ENCODE measurements at regions not wholly inside any gene's neighbourhood (a gene's known extent, or its start where the extent isn't known, plus 50 kb on each side); places are given as distances from the start of the nearest gene placed in this dataset.

GRCh38 chr2:195390686-195391321 lies 266.2 kb upstream of the SLC39A10 start:
- no peaks in the 10 kb centered on the region for H3K27me3 Mint-ChIP-seq
- H3K36me3 ChIP-seq (ENCODE audit: insufficient read depth, low read length) = no peaks in the 10 kb centered on the region
- no peaks in the 10 kb centered on the region for H3K4me1 Mint-ChIP-seq
- no peaks in the 10 kb centered on the region for H3K9me3 Mint-ChIP-seq
- H3K4me1 ChIP-seq (ENCODE audit: insufficient read depth, low read length) = no peaks in the 10 kb centered on the region
- H3K9me3 ChIP-seq (ENCODE audit: low read length) = no peaks in the 10 kb centered on the region
- H3K36me3 Mint-ChIP-seq = no peaks in the 10 kb centered on the region
- H3K27ac Mint-ChIP-seq = no peak overlapping the region
- H3K4me3 Mint-ChIP-seq = no peak overlapping the region
- CTCF ChIA-PET = no interaction called here
- no peak overlapping the region for H3K4me3 ChIP-seq (ENCODE audit: low read length)
- no peaks in the 10 kb centered on the region for H3K27me3 ChIP-seq (ENCODE audit: insufficient read depth, low read length, poor library complexity, severe bottlenecking)
- H3K27ac ChIP-seq (ENCODE audit: low read depth, low read length) = no peak overlapping the region
- no peak for DNase-seq
- POLR2A ChIA-PET = no interaction called here

DNA sequence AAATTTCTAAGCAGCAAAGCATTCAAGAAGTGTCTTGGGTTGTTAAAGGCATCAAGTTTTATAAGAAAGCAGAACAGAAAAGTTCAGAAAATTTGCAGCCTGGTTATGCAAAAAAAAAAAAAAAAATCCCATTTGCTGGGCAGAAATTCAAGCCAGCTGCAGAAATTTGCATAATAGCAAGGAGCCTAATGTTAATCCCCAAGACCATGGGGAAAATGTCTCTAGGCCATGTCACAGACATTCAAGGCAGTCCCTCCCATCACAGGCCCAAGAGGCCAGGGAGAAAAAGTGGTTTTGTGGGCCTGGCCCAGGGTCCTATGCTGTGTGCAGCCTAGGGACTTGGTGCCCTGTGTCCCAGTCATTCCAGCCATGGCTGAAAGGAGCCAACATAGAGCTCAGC lies 269.0 kb upstream of the SLC39A10 start:
- CTCF ChIA-PET = no interaction called here
- Mint-ChIP-seq H3K4me1 (peaks cover 0 to 3% (median 0%) of the 10 kb centered on the region in 3 donors), H3K9me3 (no peaks in the 10 kb centered on the region), H3K27me3 (no peaks in the 10 kb centered on the region), H3K27ac (no peak overlapping the region), H3K4me3 (no peak overlapping the region), H3K36me3 (peaks cover 0 to 1% (median 0%) of the 10 kb centered on the region in 3 donors)
- no peaks in the 10 kb centered on the region for H3K9me3 ChIP-seq (ENCODE audit: low read length)
- H3K4me3 ChIP-seq (ENCODE audit: low read length) = no peak overlapping the region
- no peaks in the 10 kb centered on the region for H3K36me3 ChIP-seq (ENCODE audit: insufficient read depth, low read length)
- no peaks in the 10 kb centered on the region for H3K27me3 ChIP-seq (ENCODE audit: insufficient read depth, low read length, poor library complexity, severe bottlenecking)
- H3K27ac ChIP-seq (ENCODE audit: low read depth, low read length) = no peak overlapping the region
- no peaks in the 10 kb centered on the region for H3K4me1 ChIP-seq (ENCODE audit: insufficient read depth, low read length)
- POLR2A ChIA-PET = no interaction called here
- DNase-seq = no peak

DNA sequence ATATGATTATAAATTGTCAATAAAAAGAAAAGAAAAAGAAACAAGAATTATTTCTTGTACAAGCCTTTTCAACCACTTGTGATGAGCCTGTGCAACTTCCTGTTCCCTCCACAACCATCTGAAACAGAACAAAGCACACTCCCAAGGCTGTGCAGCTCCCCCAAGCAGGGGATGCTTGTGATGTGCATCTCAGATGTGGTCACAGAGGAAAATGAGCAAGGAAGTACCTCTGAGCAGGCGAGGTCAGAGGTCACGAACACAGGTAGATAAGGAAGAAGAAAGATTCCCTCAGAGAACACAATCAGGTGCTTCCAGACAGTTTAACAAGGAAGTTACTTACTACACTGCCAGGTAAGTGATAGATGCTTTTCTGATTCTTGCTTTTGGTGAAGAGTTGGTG lies 274.8 kb upstream of the SLC39A10 start:
- CTCF ChIA-PET = no interaction called here
- H3K9me3 ChIP-seq (ENCODE audit: low read length) = no peaks in the 10 kb centered on the region
- POLR2A ChIA-PET = no interaction called here
- peaks cover 15% of the 10 kb centered on the region for H3K4me1 ChIP-seq (ENCODE audit: insufficient read depth, low read length)
- Mint-ChIP-seq H3K4me3 (peak overlapping the region in 2 of 7 donors; percentile 25 to 34), H3K4me1 (peaks cover 12 to 15% (median 14%) of the 10 kb centered on the region in 3 donors), H3K36me3 (peaks cover 0 to 8% (median 1%) of the 10 kb centered on the region in 3 donors), H3K27me3 (no peaks in the 10 kb centered on the region), H3K27ac (peak overlapping the region in 2 of 8 donors; percentile 37 to 68), H3K9me3 (no peaks in the 10 kb centered on the region)
- no peak overlapping the region for H3K27ac ChIP-seq (ENCODE audit: low read depth, low read length)
- peak in 2 of 5 donors; percentile 5 to 43 for DNase-seq
- H3K27me3 ChIP-seq (ENCODE audit: insufficient read depth, low read length, poor library complexity, severe bottlenecking) = no peaks in the 10 kb centered on the region
- no peaks in the 10 kb centered on the region for H3K36me3 ChIP-seq (ENCODE audit: insufficient read depth, low read length)
- no peak overlapping the region for H3K4me3 ChIP-seq (ENCODE audit: low read length)

- Mint-ChIP-seq H3K36me3 (peaks cover 0 to 10% (median 0%) of the 10 kb centered on the region in 3 donors), H3K9me3 (peaks cover 0 to 2% (median 0%) of the 10 kb centered on the region in 5 donors), H3K27ac (no peak overlapping the region), H3K27me3 (no peaks in the 10 kb centered on the region), H3K4me3 (no peak overlapping the region), H3K4me1 (peaks cover 5% of the 10 kb centered on the region in 3 donors)
- no peaks in the 10 kb centered on the region for H3K9me3 ChIP-seq (ENCODE audit: low read length)
- H3K4me3 ChIP-seq (ENCODE audit: low read length) = no peak overlapping the region
- DNase-seq = no peak
- H3K27ac ChIP-seq (ENCODE audit: low read depth, low read length) = no peak overlapping the region
- ChIA-PET CTCF (no interaction called here), POLR2A (no interaction called here)
- H3K4me1 ChIP-seq (ENCODE audit: insufficient read depth, low read length) = no peaks in the 10 kb centered on the region
- H3K36me3 ChIP-seq (ENCODE audit: insufficient read depth, low read length) = no peaks in the 10 kb centered on the region
- no peaks in the 10 kb centered on the region for H3K27me3 ChIP-seq (ENCODE audit: insufficient read depth, low read length, poor library complexity, severe bottlenecking)
Observed at GRCh38 chr2:195370167-195370943, 286.7 kb upstream of the SLC39A10 start.

GRCh38 chr2:195369218-195369587 lies 287.8 kb upstream of the SLC39A10 start:
- Mint-ChIP-seq H3K27me3 (no peaks in the 10 kb centered on the region), H3K4me3 (peak overlapping the region in 2 of 7 donors; percentile 11 to 72), H3K27ac (no peak overlapping the region), H3K9me3 (peaks cover 0 to 4% (median 0%) of the 10 kb centered on the region in 5 donors), H3K36me3 (peaks cover 0 to 20% (median 0%) of the 10 kb centered on the region in 3 donors), H3K4me1 (peaks cover 5% of the 10 kb centered on the region in 3 donors)
- ChIA-PET POLR2A (no interaction called here), CTCF (no interaction called here)
- Histone ChIP-seq H3K4me3 (ENCODE audit: low read length) (no peak overlapping the region), H3K36me3 (ENCODE audit: insufficient read depth, low read length) (no peaks in the 10 kb centered on the region), H3K4me1 (ENCODE audit: insufficient read depth, low read length) (no peaks in the 10 kb centered on the region), H3K9me3 (ENCODE audit: low read length) (no peaks in the 10 kb centered on the region), H3K27ac (ENCODE audit: low read depth, low read length) (no peak overlapping the region), H3K27me3 (ENCODE audit: insufficient read depth, low read length, poor library complexity, severe bottlenecking) (no peaks in the 10 kb centered on the region)
- DNase-seq = no peak

GRCh38 chr2:195368249-195369217 lies 288.5 kb upstream of the SLC39A10 start:
- H3K36me3 Mint-ChIP-seq = peaks cover 0 to 20% (median 0%) of the 10 kb centered on the region in 3 donors
- Histone ChIP-seq H3K9me3 (ENCODE audit: low read length) (no peaks in the 10 kb centered on the region), H3K27me3 (ENCODE audit: insufficient read depth, low read length, poor library complexity, severe bottlenecking) (no peaks in the 10 kb centered on the region), H3K4me3 (ENCODE audit: low read length) (no peak overlapping the region), H3K27ac (ENCODE audit: low read depth, low read length) (no peak overlapping the region), H3K36me3 (ENCODE audit: insufficient read depth, low read length) (no peaks in the 10 kb centered on the region), H3K4me1 (ENCODE audit: insufficient read depth, low read length) (no peaks in the 10 kb centered on the region)
- H3K9me3 Mint-ChIP-seq = peaks cover 0 to 4% (median 0%) of the 10 kb centered on the region in 5 donors
- H3K4me3 Mint-ChIP-seq = peak overlapping the region; percentile 46 to 86 (median 71)
- H3K27me3 Mint-ChIP-seq = no peaks in the 10 kb centered on the region
- ChIA-PET CTCF (no interaction called here), POLR2A (no interaction called here)
- H3K27ac Mint-ChIP-seq = peak overlapping the region in 5 of 8 donors; percentile 7 to 74 (median 63)
- H3K4me1 Mint-ChIP-seq = peaks cover 5% of the 10 kb centered on the region in 3 donors
- no peak for DNase-seq

GRCh38 chr2:195367809-195368208 lies 289.2 kb upstream of the SLC39A10 start:
- H3K4me1 Mint-ChIP-seq = peaks cover 5% of the 10 kb centered on the region in 3 donors
- Histone ChIP-seq H3K9me3 (ENCODE audit: low read length) (no peaks in the 10 kb centered on the region), H3K27me3 (ENCODE audit: insufficient read depth, low read length, poor library complexity, severe bottlenecking) (no peaks in the 10 kb centered on the region), H3K4me1 (ENCODE audit: insufficient read depth, low read length) (no peaks in the 10 kb centered on the region), H3K36me3 (ENCODE audit: insufficient read depth, low read length) (no peaks in the 10 kb centered on the region), H3K27ac (ENCODE audit: low read depth, low read length) (no peak overlapping the region), H3K4me3 (ENCODE audit: low read length) (no peak overlapping the region)
- peak overlapping the region in 3 of 7 donors; percentile 5 to 32 (median 22) for H3K4me3 Mint-ChIP-seq
- POLR2A ChIA-PET = no interaction called here
- CTCF ChIA-PET = no interaction called here
- no peak overlapping the region for H3K27ac Mint-ChIP-seq
- no peaks in the 10 kb centered on the region for H3K27me3 Mint-ChIP-seq
- no peak for DNase-seq
- H3K36me3 Mint-ChIP-seq = peaks cover 0 to 20% (median 0%) of the 10 kb centered on the region in 3 donors
- peaks cover 0 to 4% (median 0%) of the 10 kb centered on the region in 5 donors for H3K9me3 Mint-ChIP-seq
